ENCODE measurements at regions not wholly inside any gene's neighbourhood (a gene's known extent, or its start where the extent isn't known, plus 50 kb on each side); places are given as distances from the start of the nearest gene placed in this dataset.

DNA sequence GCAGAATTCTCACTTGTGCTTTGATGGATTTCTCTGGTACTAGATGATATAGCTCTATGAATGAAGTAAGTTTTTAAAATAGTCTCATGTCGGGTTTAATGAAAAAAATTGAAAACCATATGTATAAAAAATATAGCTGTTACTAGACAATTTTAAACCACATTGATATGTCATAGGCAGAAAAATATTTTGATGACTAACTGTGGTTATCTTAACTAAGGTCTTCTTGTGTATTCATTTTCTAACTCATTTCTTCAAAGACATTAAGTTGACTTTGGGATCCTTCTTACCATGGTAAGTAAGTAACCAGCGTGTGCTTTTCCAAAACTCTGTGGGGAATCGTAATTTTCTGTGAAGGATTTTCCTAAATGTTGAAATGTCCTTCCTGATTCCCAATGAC is 160.9 kb upstream of the COL3A1 start:
- TF ChIP-seq, protein P1, sequence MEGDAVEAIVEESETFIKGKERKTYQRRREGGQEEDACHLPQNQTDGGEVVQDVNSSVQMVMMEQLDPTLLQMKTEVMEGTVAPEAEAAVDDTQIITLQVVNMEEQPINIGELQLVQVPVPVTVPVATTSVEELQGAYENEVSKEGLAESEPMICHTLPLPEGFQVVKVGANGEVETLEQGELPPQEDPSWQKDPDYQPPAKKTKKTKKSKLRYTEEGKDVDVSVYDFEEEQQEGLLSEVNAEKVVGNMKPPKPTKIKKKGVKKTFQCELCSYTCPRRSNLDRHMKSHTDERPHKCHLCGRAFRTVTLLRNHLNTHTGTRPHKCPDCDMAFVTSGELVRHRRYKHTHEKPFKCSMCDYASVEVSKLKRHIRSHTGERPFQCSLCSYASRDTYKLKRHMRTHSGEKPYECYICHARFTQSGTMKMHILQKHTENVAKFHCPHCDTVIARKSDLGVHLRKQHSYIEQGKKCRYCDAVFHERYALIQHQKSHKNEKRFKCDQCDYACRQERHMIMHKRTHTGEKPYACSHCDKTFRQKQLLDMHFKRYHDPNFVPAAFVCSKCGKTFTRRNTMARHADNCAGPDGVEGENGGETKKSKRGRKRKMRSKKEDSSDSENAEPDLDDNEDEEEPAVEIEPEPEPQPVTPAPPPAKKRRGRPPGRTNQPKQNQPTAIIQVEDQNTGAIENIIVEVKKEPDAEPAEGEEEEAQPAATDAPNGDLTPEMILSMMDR (conservative IDR thresholded peaks at IDR 0.05 in 1 of 2, IDR thresholded peaks at IDR 0.05 in 1 of 2; ENCODE audit: low read depth in 1 of 2, low read length in 2 of 2), result no peak
- no peak for TF ChIP-seq EZH2 (IDR thresholded peaks at IDR 0.05; ENCODE audit: low read length, missing control alignments)
